HG02623 (cell line): ENCODE measurements at regions not wholly inside any gene's neighbourhood (a gene's known extent, or its start where the extent isn't known, plus 50 kb on each side); places are given as distances from the start of the nearest gene placed in this dataset.

Experiments used
- ATAC-seq: cut with Tn5 transposase; IDR thresholded peaks from one replicate; pipeline ENCODE4 v1.9.1; 2021; ENCODE audit warnings: moderate library complexity; ENCODE audit not compliant: unreplicated experiment

DNA sequence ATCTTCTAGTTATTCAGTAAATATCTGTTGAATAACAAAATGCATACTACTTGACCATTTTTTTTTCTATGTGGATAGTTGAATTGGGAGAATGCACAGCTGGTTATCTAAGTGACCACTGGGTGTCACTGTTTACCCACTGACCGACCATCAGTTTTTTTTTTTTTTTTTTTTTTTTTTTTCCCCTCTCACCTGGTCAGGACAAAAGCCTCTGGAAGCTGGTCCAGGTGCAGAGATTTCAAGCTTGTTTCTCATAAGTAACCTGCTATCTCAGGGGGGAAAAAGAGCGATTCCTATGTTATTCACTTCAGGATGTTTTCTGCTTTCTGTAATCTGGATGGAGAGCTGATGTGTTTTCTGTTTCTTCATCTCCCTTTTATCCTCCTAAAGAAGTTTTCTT is 256.0 kb downstream of the DCDC2C start:
- ATAC-seq, result no peak

DNA sequence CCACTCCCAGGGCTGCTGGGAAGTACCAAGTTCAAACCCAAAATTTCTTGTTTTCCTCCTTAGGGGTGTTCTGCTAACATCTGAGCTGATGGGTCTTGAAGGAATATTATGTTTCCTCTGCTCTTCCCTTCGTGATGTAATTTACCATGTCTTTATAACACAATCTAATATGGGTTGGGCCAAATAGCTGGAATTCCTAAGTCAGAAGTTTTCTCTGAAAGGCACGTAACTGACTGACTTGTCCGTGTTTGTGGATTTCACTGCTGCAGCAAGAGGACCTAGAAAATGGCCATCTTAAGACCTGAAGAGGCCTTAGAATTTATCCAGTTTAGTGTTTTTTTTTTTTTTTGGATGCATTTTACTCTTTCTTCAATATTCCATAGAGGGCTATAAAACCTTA is 256.7 kb downstream of the DCDC2C start:
- no peak for ATAC-seq

DNA sequence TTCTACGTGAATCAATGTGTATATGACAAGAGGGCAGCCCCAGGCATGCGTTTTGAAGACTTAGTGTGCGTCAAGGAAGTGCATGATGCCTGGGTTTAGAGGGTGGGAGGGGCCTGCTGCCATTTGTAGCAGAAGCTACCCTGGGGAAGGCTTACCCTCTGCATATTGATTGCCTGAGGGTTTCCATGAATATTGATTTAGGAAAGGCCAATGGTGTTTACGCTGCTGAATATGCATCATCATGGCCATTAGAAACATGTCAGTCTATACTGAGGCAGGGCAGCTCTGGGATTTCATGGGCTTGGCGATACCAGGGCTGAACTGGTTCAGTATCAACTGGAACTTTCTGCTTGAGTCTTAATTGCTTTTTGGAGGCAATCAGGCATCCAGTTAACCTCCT is 259.3 kb downstream of the DCDC2C start:
- no peak for ATAC-seq

DNA sequence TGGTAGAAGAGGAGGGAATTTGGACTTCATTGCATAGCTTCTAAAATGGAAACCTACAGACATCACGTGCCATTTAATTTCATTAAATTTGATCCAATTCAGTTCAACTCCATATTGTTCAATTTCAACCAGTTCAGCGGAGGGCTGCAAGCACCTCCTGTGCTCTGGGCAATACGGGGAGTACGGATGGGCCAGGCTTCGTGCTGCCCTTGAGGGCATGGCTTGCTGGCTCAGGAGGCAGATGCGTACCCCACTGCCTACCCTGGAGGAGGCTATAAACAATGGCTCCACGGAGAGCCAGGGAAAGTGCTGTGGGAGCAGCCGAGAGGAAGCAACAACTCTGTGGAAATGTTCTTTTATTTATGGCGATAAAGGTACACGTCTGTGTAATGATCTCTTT is 261.8 kb downstream of the DCDC2C start:
- ATAC-seq, result no peak

DNA sequence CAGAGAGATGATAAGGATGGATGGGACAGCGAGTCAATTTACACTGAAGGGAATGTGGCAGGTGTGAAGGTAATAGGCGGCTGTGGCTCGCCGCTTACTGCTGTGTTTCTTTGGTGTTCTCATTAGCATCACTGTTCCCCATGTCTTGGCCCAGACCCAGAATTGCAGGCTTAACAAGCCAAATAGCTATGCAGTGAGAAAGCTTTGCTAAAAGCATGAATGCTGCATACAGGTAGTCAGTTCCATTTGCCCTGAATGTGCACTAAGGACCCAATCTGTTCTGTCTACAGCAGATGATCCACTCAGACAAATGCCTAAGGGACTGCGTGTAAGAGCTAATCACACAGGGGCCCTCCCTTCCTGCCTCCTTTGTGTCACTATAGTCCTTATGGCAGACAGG is 262.6 kb downstream of the DCDC2C start:
- no peak for ATAC-seq

DNA sequence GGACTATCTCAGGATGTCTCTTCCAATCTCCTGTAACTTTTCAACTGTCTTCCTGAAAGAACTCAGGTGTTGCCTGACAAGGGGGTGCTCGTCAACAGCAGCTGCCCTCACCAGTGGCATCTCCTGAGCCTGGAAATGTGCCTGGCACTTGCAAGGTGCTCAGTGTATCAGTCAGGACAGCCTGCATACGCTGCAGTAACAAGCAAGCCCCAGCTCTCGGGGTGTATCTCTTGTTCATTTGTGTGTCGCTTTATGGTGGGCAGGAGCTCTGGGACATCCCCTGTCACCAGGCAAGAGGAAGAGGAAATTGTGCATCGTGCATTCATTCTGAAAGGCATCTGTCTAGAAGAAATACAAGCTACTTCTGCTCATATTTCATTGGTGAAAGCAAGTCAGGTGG is 263.1 kb downstream of the DCDC2C start:
- ATAC-seq, result no peak

DNA sequence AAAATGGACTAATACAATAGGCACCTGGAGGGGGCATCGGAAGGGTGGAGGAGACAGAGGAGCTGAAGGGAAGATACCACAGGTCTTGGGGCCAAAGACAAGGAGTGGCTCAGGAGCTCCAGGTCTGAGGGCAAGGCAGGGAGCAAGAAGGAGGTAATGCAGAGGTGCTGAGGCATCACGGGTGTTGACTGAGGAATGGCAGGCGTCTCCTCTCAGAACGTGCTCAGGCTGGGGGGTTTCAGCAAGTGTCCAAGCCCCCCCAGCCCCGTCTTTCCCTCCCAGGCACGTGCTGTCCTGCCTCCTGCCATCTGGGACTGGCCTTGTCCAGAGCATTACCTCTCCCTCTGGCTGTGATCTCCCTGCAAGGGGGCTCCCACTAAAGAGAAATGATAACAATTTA is 265.4 kb downstream of the DCDC2C start:
- ATAC-seq, result no peak

DNA sequence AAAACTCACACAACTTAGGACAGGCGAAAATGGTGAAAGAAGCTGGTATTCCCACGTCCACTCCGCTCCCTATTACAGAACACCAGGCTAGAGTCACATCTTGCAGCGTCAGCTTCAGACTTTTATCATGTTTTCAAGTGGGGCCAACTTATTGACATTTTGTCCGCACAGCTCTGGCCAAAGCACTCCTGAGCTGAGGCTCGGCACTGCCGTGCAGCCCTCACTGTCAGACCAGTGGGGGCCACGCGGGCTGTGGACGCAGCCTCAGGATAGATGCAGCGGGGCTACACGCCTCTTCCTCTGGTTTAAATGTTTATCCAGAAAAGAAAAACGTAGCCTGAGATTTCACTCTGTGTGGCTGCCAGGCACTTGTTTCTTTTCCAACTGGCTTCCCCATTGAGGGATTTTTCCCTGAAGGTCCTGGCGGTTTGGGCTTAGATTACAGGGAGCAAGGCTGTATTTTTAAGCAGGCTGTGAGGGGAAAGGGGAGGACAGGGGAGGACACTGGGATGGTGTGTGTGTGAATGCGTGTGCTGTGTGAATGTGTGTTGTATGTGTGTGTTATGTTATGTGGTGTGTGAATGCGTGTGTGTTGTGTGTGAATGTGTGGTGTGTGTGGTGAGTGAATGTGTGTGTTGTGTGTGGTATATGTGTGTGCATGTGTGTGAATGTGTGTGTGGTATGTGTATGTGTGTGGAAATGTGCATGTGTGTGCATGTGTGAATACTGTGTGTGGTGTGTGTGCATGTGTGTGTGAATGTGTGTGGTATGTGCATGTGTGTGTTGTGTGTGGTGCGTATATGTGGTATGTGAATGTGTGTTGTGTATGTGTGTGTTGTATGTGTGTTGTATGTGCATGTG is 267.6 kb downstream of the DCDC2C start:
- ATAC-seq, result no peak

DNA sequence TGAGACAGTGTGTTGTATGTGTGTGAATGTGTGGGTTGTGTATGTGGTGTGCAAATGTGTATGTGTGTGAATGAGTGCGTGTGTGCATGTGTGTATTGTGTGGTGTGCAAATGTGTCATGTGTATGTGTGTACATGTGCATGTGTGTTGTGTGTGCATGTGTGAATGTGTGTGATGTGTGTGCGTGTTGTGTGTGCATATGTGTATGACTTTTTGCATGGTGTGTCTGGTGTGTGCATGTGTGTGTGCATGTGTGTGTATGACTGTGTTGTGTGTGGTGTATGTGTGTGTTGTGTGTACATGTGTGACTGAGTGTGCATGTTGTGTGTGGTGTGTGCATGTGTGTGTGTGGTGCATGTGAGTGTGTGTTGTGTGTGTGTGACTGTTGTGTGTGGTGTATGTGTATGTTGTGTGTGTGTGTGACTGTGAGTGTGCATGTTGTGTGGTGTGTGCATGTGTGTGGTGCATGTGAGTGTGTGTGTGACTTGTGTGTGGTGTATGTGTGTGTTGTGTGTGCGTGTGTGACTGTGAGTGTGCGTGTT is 268.3 kb downstream of the DCDC2C start:
- no peak for ATAC-seq

DNA sequence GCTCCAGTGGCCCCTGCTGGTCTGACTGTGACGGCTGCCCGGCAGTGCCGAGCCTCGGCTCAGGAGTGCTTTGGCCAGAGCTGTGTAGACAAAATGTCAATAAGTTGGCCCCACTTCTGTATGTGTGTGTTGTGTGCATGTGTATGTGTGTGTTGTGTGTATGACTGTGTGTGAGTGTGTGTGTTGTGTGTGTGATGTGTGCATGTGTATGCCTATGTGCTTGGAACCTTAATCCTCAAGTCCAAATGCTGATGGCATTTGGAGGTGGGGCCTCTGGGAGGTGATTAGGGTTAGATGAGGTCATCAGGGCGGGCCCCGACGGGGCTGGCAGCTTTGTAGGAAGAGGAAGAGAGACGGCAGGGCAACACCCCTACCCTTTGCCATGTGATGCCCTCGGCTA is 269.0 kb downstream of the DCDC2C start:
- no peak for ATAC-seq

DNA sequence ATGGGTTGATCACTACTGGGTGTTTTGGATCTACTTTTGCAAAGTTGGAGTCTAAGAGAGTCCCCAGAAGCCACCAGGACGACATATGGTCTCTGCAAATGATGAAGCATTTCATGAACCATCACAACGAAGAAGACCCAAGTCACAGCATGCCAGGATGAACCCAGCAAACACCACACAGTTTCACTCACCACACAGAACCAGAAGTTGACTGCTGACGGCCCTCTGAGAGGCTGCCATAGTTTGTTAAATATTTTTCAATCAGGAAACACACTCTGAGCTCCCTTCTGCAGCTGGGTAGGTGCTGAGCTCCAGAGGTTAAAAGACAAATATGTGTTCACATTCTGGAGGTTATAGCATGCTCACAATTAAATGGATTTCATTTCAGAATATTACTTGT is 271.4 kb downstream of the DCDC2C start:
- no peak for ATAC-seq

DNA sequence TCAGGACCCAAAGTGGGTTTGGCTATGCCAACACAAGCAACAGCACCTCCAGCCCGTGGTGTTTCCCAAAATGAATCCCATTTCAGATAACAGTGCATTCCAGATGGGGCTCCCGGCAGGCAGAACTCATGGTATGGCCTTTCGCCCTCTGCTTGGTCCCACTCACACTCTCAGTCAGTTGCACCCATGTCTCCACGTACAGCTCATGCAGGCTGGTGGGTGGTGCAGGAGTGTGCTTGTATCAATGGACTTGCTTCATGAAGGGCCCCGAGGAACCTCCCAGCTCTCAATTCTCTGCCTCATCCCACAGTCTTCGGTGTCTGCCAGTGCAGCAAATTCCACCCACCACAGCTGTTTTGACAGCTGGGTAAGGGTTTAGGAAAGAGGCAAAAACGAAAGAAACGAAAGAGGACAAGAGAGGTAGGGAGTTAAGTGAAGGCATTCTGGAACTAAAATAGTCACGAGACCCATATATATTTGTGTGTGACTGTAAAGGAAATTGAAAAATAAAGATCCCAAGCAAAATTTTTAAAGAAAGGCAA is 278.1 kb downstream of the DCDC2C start:
- ATAC-seq, result no peak

DNA sequence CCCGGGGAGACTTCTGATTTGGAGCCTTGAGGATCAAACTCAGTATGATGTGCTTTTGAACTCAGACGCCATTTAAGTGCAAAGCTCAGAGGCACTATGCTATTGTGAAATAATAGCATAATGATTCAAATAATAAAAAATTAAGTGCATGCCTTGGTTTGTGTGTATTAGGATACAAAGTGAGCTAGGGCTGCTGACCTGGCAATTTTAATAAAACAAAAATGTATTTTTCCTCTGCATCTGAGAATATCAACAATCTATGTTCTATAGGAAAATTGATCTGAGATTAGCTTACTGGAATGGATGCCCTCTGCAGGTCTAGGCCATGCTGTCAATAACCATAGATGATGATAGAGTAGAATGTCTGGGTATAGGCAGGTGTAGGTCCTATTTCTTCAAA is 278.8 kb downstream of the DCDC2C start:
- ATAC-seq, result no peak

DNA sequence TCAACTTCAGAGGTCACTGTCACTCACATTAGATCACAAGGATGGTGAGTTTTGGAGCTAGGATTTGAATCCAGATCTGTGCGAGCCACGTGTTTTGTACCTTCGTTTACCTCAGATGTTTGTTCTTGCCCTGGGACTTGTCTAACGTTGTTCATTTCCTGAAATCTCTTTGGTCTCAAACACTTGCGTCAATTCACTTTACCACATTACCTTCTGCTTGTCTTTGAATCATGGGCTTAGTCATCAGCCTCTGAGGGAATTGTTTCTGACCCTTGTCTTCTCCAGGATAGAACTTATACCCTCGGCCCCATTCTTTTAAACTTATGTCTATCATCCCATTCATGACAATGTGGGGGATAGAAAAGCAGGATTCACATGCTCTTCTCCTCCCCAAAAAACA is 282.7 kb downstream of the DCDC2C start:
- ATAC-seq, result no peak

DNA sequence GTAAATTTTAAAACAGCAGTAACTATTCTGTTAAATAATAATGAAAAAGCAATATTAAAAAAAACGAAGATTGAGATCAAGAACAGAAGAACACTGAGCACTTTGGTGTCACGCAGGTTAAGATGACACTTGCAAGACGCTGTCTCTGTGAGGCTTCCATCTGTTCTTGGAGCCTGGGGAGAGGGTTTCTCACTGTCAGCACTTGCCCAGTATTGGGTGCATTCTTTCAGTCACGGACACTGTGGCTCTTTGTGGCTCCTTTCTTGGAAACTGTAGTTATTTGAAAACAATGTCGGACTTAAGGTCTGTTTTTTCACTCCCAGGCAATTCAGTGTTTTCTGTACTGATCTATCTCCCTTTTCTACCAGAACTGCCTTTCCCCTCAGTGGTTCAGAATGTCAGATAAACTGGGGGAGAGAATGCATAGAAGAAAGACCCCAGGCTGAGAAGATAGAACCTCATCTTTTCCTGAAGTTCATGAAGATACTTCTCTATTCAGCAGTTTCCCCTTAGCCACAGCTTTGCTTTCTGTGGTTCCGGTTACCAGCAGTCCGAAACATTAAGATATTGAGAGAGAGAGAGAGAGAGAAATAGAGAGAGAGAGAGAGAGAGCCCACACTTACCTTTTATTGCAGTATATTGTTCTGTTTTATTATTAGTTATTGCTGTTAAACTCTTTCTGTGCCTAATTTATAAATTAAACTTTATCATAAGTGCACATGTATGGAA is 283.3 kb downstream of the DCDC2C start:
- no peak for ATAC-seq

DNA sequence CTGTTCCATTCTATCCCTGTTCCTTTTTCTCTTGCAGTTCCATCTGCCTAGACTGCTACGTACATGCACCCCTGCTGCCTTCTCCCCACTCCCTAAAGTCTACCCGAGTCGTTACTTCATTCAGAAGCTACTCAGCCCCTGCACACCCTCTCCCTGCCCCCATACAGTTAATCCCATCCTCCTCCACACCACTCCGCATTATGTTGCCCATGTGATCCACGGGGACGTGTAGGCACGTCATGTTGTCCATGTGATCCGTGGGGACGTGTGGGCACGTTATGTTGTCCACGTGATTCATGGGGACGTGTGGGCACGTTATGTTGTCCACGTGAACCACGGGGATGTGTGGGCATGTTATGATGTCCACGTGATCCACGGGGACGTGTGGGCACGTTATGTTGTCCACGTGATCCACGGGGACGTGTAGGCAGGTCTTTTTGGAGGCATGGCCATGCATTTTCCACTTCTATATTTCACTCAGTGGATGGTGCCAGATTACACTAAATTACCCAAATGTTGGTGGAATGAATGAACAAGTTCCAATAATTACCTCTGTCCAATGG is 299.5 kb downstream of the DCDC2C start:
- ATAC-seq, result no peak

DNA sequence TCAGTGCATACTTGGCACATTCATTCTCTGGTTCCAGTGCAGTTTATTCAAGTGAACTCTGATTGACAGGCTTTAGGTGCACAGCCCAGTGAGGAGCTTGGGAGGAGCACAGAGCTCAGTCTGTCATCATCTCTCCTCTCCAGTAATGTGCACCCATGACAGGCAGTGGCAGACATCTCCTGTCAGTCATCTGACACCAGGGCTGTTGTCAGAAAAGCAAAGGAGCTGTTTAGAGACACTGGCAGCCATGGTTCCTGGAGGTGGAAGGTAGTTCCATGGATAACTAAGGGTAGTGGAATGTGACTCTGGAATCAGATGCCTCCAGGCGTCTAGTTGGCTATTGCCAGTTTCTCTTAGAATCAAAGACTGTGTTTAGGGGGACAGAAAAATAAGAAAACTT is 308.8 kb downstream of the DCDC2C start:
- ATAC-seq, result no peak

DNA sequence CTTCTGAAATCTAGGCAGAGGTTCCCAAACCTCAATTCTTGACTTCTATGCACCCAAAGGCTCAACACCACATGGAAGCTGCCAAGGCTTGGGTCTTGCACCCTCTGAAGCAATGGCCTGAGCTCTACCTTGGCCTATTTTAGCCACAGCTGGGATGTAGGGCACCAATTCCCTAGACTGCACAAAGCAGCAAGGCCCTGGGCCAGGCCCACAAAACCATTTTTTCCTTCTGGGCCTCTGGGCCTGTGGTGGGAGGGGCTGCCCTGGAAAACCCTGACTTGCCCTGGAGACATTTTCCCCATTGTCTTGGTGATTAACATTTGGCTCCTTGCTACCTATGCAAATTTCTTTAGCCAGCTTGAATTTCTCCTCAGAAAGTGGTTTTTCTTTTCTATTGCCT is 315.2 kb downstream of the DCDC2C start:
- ATAC-seq, result no peak

DNA sequence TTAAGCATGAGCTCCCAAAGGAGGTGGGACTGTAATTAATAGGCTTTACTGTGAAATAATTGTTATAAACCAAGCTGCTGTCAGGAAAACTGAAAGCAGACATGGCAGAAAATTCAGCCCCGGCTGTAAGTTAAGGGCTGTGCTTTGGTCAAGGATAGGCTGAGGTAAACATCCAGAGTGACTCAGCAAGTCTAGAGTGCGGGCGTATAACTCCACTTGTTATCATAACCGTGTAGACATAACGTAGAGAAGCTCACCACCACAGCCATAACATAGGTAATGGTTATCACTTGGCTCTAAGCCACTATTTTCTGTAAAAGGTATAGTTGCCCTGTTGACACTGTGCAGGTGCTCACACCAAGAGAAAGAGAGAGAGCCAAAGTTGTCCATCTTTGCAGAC is 316.8 kb downstream of the DCDC2C start:
- ATAC-seq, result no peak

DNA sequence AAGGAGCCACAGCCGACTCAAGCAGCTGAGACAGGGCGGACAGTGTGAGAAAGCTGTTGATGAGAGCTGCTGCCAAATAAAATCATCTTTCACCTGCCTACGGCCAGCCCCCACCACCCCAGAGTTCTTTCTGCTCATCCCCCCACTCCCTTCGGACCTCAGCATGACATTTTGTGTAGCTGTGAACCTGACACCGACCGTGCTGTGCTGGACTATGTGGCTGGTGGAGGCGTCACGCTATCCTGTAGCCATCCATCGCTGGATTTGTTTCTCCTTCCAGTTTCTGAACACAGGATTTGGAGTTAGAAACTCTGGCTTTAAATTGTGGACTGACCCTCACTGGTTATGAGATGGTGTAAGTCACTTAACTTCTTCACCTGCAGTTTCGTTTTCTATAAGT is 317.3 kb downstream of the DCDC2C start:
- ATAC-seq, result no peak

DNA sequence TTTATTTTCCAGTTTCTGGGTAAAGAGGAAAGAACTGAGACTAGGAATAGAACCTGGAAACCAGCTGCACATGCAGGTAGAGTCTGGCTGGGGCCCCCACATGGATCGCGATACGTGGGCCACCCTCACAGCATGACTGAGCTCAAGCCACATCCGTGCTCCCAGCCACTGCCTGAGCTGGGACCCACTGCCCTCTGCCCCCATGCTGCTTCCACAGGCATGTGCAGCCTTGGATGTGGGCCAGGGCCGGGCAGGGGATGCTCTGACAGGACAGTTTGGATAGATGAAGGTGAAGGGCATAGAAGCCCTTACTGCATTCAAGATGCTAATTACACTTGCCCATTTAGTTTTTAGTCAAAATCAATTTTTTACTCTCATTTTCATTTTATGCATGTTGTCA is 321.2 kb downstream of the DCDC2C start:
- ATAC-seq, result no peak

DNA sequence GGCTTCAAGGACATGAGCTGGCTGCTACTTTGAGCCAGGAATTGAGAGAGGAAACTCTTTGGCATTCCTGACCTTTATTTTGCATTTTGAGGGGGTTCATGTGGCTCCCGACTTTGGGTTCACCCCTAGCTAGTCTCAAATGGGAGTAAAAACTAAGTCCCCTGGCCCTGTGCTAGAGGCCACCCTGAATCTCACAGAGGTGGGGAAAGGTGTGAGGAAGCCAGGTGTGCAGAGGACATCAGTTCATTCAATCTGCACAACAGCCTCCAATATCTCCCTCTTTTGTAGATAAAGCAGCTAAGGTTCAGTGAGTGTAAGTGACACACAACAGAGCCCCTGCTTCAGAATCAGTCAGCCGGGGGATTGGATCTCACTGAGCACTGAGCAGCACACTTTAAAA is 325.7 kb downstream of the DCDC2C start:
- no peak for ATAC-seq
